GM06990 (cell line): ENCODE measurements at regions not wholly inside any gene's neighbourhood (a gene's known extent, or its start where the extent isn't known, plus 50 kb on each side); places are given as distances from the start of the nearest gene placed in this dataset.

Experiments
- DNase-seq: peaks from one replicate; pipeline ENCODE4 v3.0.0-alpha.2; 2011; ENCODE audit not compliant: insufficient read length; ENCODE audit errors: extremely low read depth
- H3K27me3 ChIP-seq: replicated peaks from 2 replicates; pipeline ENCODE4 v1.6.0; 2011; ENCODE audit warnings: low read length; ENCODE audit not compliant: control insufficient read depth, insufficient read depth
- H3K36me3 ChIP-seq: 2 replicates; pipeline ENCODE4 v1.5.1; 2011; ENCODE audit warnings: low read length; ENCODE audit not compliant: control insufficient read depth, insufficient read depth
- H3K4me3 ChIP-seq: replicated peaks from 2 replicates; pipeline ENCODE4 v1.5.1; 2011; ENCODE audit warnings: low read depth, mild to moderate bottlenecking, control low read depth, low read length
- CTCF ChIP-seq: IDR thresholded peaks from 2 replicates; pipeline ENCODE4 v1.5.1; 2011; ENCODE audit warnings: low read length, control low read depth, mild to moderate bottlenecking, inconsistent platforms; ENCODE audit not compliant: insufficient read depth, poor library complexity, severe bottlenecking

DNA sequence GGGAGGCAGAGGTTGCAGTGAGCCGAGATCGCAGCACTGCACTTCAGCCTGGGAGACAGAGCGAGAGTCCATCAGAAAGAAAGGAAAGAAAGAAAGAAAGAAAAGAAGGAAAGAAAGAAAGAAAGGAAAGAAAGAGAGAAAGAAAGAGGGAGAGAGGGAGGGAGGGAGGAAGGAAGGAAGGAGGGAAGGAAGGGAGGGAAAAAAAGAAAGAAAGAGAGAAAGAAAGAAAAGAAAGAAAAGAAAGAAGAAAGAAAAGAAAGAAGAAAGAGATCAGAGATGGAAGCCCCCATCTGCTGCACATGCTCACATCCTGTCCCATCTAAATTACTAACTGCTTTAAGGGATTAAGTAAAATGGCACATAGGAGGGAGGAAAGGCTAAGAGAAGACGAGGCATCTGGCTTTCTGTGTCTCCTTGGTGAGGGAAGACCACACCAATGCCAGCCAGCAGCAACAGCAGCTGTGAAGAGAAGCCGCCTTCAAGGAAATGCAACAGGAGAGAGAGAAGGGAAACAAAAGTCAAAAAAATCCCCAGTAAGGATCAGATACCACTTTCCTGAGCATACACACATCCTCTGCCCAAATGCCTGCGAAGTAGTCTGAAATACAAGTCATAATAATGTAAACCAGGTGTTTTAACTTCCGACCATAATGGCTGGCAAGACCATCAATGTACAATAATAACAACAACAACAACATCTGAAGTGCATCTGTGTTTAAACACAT, 300.2 kb upstream of the JARID2 start:
- Histone ChIP-seq H3K4me3 (no peak overlapping the region), H3K36me3 (no peaks in the 10 kb centered on the region), H3K27me3 (no peaks in the 10 kb centered on the region)
- DNase-seq, result no peak
- no peak for TF ChIP-seq CTCF

GRCh38 chr6:14946753-14947152, 299.1 kb upstream of the JARID2 start:
- Histone ChIP-seq H3K4me3 (no peak overlapping the region), H3K27me3 (no peaks in the 10 kb centered on the region), H3K36me3 (no peaks in the 10 kb centered on the region)
- TF ChIP-seq CTCF, result no peak
- DNase-seq, result no peak

- no peak for DNase-seq
- no peak for TF ChIP-seq CTCF
- no peaks in the 10 kb centered on the region for H3K36me3 ChIP-seq
- H3K27me3 ChIP-seq, result no peaks in the 10 kb centered on the region
- no peak overlapping the region for H3K4me3 ChIP-seq
These were observed 297.2 kb upstream of the JARID2 start for GRCh38 chr6:14948586-14949245.

GRCh38 chr6:14950103-14950969, 295.5 kb upstream of the JARID2 start:
- no peak for TF ChIP-seq CTCF
- DNase-seq, result no peak
- H3K27me3 ChIP-seq, result no peaks in the 10 kb centered on the region
- no peaks in the 10 kb centered on the region for H3K36me3 ChIP-seq
- H3K4me3 ChIP-seq, result no peak overlapping the region

- TF ChIP-seq CTCF, result no peak
- DNase-seq, result no peak
- no peak overlapping the region for H3K4me3 ChIP-seq
- no peaks in the 10 kb centered on the region for H3K36me3 ChIP-seq
- H3K27me3 ChIP-seq, result no peaks in the 10 kb centered on the region
These were observed 294.9 kb upstream of the JARID2 start for GRCh38 chr6:14950970-14951276.
